Activated T-helper 17 cell treated with anti-CD3 and anti-CD28 coated beads, Interleukin-2, amount 50 U/mL, for 72 hours (primary cell): ENCODE measurements at regions not wholly inside any gene's neighbourhood (a gene's known extent, or its start where the extent isn't known, plus 50 kb on each side); places are given as distances from the start of the nearest gene placed in this dataset.

Source experiments
- ATAC-seq: fragments of 150-1000 bp; cut with Tn5 transposase; replicated peaks from 2 replicates; pipeline ENCODE4 v1.10.0; 2021; ENCODE audit warnings: mild to moderate bottlenecking, moderate library complexity
- H3K27ac Mint-ChIP-seq: one replicate; pipeline ENCODE4 v1.8.0; 2022; ENCODE audit warnings: mixed read lengths
- H3K27me3 Mint-ChIP-seq: one replicate; pipeline ENCODE4 v1.8.0; 2022; ENCODE audit warnings: mixed read lengths
- H3K36me3 Mint-ChIP-seq: one replicate; pipeline ENCODE4 v1.8.0; 2022; ENCODE audit warnings: low read depth, mild to moderate bottlenecking, mixed read lengths
- H3K4me1 Mint-ChIP-seq: one replicate; pipeline ENCODE4 v1.8.0; 2022; ENCODE audit warnings: mixed read lengths
- H3K4me3 Mint-ChIP-seq: one replicate; pipeline ENCODE4 v1.8.0; 2022; ENCODE audit warnings: mild to moderate bottlenecking, mixed read lengths
- H3K9me3 Mint-ChIP-seq: one replicate; pipeline ENCODE4 v1.8.0; 2022; ENCODE audit warnings: mixed read lengths

- Mint-ChIP-seq H3K4me1 (no peaks in the 10 kb centered on the region), H3K36me3 (no peaks in the 10 kb centered on the region), H3K27ac (no peak overlapping the region), H3K9me3 (peaks cover 4% of the 10 kb centered on the region), H3K27me3 (no peaks in the 10 kb centered on the region), H3K4me3 (no peak overlapping the region)
- ATAC-seq, result no peak
Observed at GRCh38 chr3:3258281-3258680, 78.8 kb upstream of the CRBN start.

GRCh38 chr3:3241596-3241995 is 62.1 kb upstream of the CRBN start:
- no peaks in the 10 kb centered on the region for H3K36me3 Mint-ChIP-seq
- no peak for ATAC-seq
- H3K4me1 Mint-ChIP-seq, result no peaks in the 10 kb centered on the region
- H3K9me3 Mint-ChIP-seq, result no peaks in the 10 kb centered on the region
- H3K27ac Mint-ChIP-seq, result no peak overlapping the region
- H3K27me3 Mint-ChIP-seq, result peaks cover 12% of the 10 kb centered on the region
- no peak overlapping the region for H3K4me3 Mint-ChIP-seq

- ATAC-seq, result no peak
- H3K27ac Mint-ChIP-seq, result no peak overlapping the region
- H3K4me1 Mint-ChIP-seq, result no peaks in the 10 kb centered on the region
- H3K9me3 Mint-ChIP-seq, result no peaks in the 10 kb centered on the region
- no peak overlapping the region for H3K4me3 Mint-ChIP-seq
- peaks cover 7% of the 10 kb centered on the region for H3K27me3 Mint-ChIP-seq
- H3K36me3 Mint-ChIP-seq, result no peaks in the 10 kb centered on the region
Observed at GRCh38 chr3:3240986-3241385, 61.5 kb upstream of the CRBN start.

GRCh38 chr3:3237979-3238378 is 58.5 kb upstream of the CRBN start:
- no peaks in the 10 kb centered on the region for H3K4me1 Mint-ChIP-seq
- no peaks in the 10 kb centered on the region for H3K27me3 Mint-ChIP-seq
- no peak overlapping the region for H3K4me3 Mint-ChIP-seq
- no peak overlapping the region for H3K27ac Mint-ChIP-seq
- no peaks in the 10 kb centered on the region for H3K36me3 Mint-ChIP-seq
- H3K9me3 Mint-ChIP-seq, result no peaks in the 10 kb centered on the region
- ATAC-seq, result no peak

GRCh38 chr3:3232251-3232650 is 52.8 kb upstream of the CRBN start:
- Mint-ChIP-seq H3K4me1 (no peaks in the 10 kb centered on the region), H3K27ac (no peak overlapping the region), H3K36me3 (no peaks in the 10 kb centered on the region), H3K4me3 (no peak overlapping the region), H3K27me3 (no peaks in the 10 kb centered on the region), H3K9me3 (peaks cover 6% of the 10 kb centered on the region)
- no peak for ATAC-seq
